ENCODE measurements at regions not wholly inside any gene's neighbourhood (a gene's known extent, or its start where the extent isn't known, plus 50 kb on each side); places are given as distances from the start of the nearest gene placed in this dataset.

- no peaks in the 10 kb centered on the region for H3K27me3 ChIP-seq (ENCODE audit: control insufficient read depth, insufficient read depth, low read length)
- ChIA-PET CTCF (no interaction called here), POLR2A (no interaction called here)
- H3K36me3 ChIP-seq (ENCODE audit: control insufficient read depth, insufficient read depth, low read length), result no peaks in the 10 kb centered on the region
- no peak overlapping the region for H3K4me3 ChIP-seq (ENCODE audit: low read depth, low read length)
- no peak for DNase-seq (ENCODE audit: low read depth)
- TF ChIP-seq, protein P1, sequence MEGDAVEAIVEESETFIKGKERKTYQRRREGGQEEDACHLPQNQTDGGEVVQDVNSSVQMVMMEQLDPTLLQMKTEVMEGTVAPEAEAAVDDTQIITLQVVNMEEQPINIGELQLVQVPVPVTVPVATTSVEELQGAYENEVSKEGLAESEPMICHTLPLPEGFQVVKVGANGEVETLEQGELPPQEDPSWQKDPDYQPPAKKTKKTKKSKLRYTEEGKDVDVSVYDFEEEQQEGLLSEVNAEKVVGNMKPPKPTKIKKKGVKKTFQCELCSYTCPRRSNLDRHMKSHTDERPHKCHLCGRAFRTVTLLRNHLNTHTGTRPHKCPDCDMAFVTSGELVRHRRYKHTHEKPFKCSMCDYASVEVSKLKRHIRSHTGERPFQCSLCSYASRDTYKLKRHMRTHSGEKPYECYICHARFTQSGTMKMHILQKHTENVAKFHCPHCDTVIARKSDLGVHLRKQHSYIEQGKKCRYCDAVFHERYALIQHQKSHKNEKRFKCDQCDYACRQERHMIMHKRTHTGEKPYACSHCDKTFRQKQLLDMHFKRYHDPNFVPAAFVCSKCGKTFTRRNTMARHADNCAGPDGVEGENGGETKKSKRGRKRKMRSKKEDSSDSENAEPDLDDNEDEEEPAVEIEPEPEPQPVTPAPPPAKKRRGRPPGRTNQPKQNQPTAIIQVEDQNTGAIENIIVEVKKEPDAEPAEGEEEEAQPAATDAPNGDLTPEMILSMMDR (IDR thresholded peaks at IDR 0.05; ENCODE audit: insufficient read depth, low read depth, low read length), result no peak
These were observed 486.5 kb upstream of the HTR2C start for GRCh38 chrX:114097427-114097826.

DNA sequence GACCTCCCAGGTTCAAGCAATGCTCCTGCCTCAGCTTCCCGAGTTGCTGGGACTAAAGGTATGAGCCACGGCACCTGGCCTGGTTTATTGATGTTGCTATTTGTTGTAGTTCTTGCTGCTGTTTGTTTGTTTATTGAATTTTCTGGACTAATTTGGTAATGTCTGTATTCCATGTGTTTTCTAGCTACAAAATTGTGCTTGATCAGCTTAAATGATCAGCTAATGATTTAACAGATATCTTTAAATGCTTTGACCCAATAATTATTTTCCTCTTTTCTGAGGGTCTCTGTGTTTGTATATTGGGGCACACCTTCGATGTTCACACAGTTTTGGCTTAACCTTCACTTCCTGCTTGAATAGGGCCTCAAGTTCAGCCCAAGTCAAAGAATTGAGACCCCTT is 488.1 kb upstream of the HTR2C start:
- ChIA-PET POLR2A (no interaction called here), CTCF (no interaction called here)
- H3K36me3 ChIP-seq (ENCODE audit: control insufficient read depth, insufficient read depth, low read length), result no peaks in the 10 kb centered on the region
- no peak for DNase-seq (ENCODE audit: low read depth)
- H3K4me3 ChIP-seq (ENCODE audit: low read depth, low read length), result no peak overlapping the region
- TF ChIP-seq, protein P1 (IDR thresholded peaks at IDR 0.05; ENCODE audit: insufficient read depth, low read depth, low read length), result no peak
- H3K27me3 ChIP-seq (ENCODE audit: control insufficient read depth, insufficient read depth, low read length), result no peaks in the 10 kb centered on the region

- H3K4me3 ChIP-seq (ENCODE audit: low read depth, low read length), result no peak overlapping the region
- TF ChIP-seq, protein P1 (IDR thresholded peaks at IDR 0.05; ENCODE audit: insufficient read depth, low read depth, low read length), result no peak
- DNase-seq (ENCODE audit: low read depth), result no peak
- ChIA-PET POLR2A (no interaction called here), CTCF (no interaction called here)
- no peaks in the 10 kb centered on the region for H3K36me3 ChIP-seq (ENCODE audit: control insufficient read depth, insufficient read depth, low read length)
- H3K27me3 ChIP-seq (ENCODE audit: control insufficient read depth, insufficient read depth, low read length), result no peaks in the 10 kb centered on the region
These were observed 496.3 kb upstream of the HTR2C start for GRCh38 chrX:114087543-114087942.

- ChIA-PET POLR2A (no interaction called here), CTCF (no interaction called here)
- DNase-seq (ENCODE audit: low read depth), result no peak
- H3K36me3 ChIP-seq (ENCODE audit: control insufficient read depth, insufficient read depth, low read length), result no peaks in the 10 kb centered on the region
- H3K27me3 ChIP-seq (ENCODE audit: control insufficient read depth, insufficient read depth, low read length), result no peaks in the 10 kb centered on the region
- H3K4me3 ChIP-seq (ENCODE audit: low read depth, low read length), result no peak overlapping the region
- TF ChIP-seq, protein P1 (IDR thresholded peaks at IDR 0.05; ENCODE audit: insufficient read depth, low read depth, low read length), result no peak
These were observed 506.1 kb upstream of the HTR2C start for GRCh38 chrX:114077773-114078172.

DNA sequence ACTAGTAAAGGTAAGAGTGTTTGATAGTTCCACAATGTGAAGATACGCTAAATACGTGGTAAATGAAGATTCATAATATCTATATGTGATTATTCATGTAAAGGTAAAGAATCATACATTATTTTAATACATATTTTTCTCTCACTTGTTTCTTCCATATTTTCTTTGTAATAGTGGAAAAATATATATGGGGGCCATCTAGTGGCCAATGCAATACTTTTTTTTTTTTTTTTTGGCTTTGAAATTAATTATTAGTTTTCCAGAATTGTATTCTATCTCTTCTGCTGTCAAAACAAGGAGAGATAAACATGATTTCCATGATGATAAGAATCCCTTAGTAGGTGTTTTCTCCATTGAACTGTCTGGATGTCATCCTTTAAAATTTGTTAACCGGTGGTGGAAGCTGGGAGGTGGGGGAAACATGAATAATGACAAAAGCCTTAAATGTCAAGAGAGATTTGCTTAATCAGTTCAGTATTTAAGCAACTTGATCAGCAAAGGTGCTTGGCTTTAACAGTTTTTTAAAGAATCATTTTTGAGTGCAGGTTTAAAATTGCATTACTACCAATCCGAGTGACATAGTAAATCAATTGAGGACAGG is 508.7 kb upstream of the HTR2C start:
- CTCF ChIA-PET, result no interaction called here
- POLR2A ChIA-PET, result no interaction called here
- no peak for DNase-seq (ENCODE audit: low read depth)
- H3K4me3 ChIP-seq (ENCODE audit: low read depth, low read length), result no peak overlapping the region
- H3K36me3 ChIP-seq (ENCODE audit: control insufficient read depth, insufficient read depth, low read length), result no peaks in the 10 kb centered on the region
- TF ChIP-seq, protein P1 (IDR thresholded peaks at IDR 0.05; ENCODE audit: insufficient read depth, low read depth, low read length), result peak; percentile 25; the same call in 1 of the 2 replicates
- no peaks in the 10 kb centered on the region for H3K27me3 ChIP-seq (ENCODE audit: control insufficient read depth, insufficient read depth, low read length)
